HG03095 (cell line): ENCODE measurements at regions not wholly inside any gene's neighbourhood (a gene's known extent, or its start where the extent isn't known, plus 50 kb on each side); places are given as distances from the start of the nearest gene placed in this dataset.
A peak's percentile ranks its signal among the peaks of the same experiment; 100 is the strongest.
"Not testable (repeated sequence)": the region's sequence is repeated elsewhere in the genome, so short reads cannot be mapped to it uniquely, and the experiment has no call there.

Experiments used
- ATAC-seq: cut with Tn5 transposase; IDR thresholded peaks from one replicate; pipeline ENCODE4 v1.9.1; 2021; ENCODE audit warnings: moderate library complexity; ENCODE audit not compliant: unreplicated experiment

GRCh38 chr13:54004026-54004699 is 975.5 kb downstream of the OLFM4 start:
- ATAC-seq: no peak

- ATAC-seq: no peak
Measured at GRCh38 chr13:54016542-54016941, 987.9 kb downstream of the OLFM4 start.

GRCh38 chr13:54018485-54018884 is 989.9 kb downstream of the OLFM4 start:
- ATAC-seq: no peak

DNA sequence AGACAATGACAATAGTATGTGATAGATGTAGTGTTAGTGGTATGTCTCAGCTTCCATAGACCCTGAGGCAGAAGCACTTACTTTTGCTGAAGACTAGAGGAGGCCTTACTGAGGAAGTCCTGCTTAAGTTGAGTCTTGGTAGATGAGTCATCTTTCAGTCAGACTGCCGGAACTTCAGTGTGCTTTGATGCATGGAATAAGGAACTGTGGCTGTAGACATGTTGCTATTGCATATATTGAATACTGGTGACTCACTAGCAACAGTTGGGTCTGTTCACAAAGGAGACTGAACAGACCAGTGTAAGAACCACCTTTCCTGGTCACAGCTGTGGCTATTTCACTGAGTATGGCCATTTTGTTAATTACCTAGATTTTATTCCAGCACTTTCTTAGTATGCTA is 1000.6 kb downstream of the OLFM4 start:
- ATAC-seq: peak; percentile 99

GRCh38 chr13:54029720-54030119 is 1001.1 kb downstream of the OLFM4 start:
- ATAC-seq: no peak

DNA sequence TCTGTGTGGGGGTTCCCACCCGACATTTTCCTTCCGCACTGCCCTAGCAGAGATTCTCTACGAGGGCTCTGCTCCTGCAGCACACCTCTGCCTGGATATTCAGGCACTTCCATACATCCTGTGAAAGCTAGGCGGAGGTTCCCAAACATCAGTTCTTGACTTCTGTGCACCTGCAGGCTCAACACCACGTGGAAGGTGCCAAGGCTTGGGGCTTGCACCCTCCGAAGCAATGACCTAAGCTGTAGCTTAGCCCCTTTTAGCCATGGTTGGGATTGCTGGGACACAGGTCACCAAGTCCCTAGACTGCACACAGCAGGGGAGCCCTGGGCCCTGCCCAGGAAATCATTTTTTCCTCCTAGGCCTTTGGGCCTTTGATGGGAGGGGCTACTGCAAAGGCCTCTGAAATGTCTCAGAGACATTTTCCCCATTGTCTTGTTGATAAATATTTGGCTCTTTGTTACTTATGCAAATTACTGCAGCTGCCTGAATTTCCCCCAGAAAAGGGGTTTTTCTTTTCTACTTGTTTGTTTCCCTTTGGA is 1004.8 kb downstream of the OLFM4 start:
- no peak for ATAC-seq

DNA sequence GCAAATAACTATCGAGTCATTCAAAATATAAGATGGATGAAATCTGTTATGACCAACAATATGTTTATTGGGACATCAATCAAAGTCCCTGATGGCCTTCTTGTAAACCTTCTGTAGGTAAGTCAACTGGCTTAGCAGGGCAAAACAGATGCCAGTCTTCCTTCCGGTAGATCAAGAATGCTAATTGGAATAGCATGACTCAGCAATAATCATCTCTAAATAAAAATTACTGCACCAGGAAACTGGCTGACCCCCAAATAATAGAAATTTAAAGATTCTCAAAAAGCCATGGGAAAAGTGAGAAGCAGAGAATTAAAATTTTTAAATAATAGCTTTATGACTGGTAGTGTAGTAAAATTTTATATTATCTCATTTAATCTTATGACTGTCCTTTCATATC is 1005.4 kb downstream of the OLFM4 start:
- ATAC-seq: no peak

GRCh38 chr13:54057416-54057815 is 1028.8 kb downstream of the OLFM4 start:
- not testable (repeated sequence) for ATAC-seq

GRCh38 chr13:54069958-54070357 is 1041.3 kb downstream of the OLFM4 start:
- not testable (repeated sequence) for ATAC-seq

DNA sequence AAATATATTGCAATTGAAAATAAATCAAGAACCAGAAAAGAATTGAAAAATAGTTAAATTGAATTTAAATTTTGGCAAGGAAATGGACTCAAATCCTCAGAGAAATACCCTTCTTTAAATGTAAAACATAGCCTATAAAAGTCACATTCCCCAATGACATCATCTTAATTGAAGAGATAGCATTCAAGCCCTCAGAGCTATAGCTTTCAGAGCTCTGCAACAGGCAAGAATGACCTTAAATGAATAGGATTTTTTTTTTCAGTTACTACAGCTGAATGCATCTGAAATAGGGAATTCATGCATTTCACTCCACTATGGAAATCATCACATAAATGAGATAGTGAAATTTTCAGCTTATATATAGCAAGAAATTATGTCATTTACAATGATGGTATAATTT is 1049.0 kb downstream of the OLFM4 start:
- ATAC-seq: no peak

GRCh38 chr13:54078271-54078870 is 1049.8 kb downstream of the OLFM4 start:
- ATAC-seq: no peak

DNA sequence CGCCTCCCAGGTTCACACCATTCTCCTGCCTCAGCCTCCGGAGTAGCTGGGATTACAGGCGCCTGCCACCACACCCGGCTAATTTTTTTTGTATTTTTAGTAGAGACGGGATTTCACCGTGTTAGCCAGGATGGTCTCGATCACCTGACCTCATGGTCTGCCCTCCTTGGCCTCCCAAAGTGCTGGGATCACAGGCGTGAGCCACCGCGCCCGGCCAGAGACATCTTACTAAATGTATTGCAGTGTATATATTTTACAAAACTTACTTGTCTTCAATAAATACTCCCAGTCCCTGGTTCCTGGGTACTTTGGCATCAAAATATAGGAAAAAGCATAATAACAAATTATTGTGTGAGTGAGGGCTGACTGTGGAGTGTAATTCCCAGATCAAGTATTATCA is 1053.7 kb downstream of the OLFM4 start:
- ATAC-seq: not testable (repeated sequence)

GRCh38 chr13:54091884-54092283 is 1063.3 kb downstream of the OLFM4 start:
- ATAC-seq: no peak

DNA sequence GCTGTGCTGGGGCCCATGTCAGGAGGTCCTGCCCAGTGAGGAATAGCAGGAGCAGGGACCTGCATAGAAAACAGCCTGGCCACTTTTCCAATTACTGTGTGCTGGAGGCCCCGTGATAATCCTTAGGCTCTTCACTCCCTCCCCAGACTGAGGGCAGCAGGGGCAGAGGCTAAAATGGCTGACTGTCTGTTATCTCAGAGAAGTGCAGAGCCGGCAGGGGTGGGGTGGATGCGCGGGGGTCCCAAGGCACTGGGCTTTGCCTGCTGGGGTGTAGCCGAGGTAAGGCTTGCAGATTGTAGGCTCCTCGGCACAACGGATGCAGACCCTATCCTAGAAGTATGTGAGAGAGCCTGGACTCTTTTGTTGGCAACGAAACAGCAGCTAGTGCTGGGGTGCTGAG is 1064.1 kb downstream of the OLFM4 start:
- ATAC-seq: no peak

DNA sequence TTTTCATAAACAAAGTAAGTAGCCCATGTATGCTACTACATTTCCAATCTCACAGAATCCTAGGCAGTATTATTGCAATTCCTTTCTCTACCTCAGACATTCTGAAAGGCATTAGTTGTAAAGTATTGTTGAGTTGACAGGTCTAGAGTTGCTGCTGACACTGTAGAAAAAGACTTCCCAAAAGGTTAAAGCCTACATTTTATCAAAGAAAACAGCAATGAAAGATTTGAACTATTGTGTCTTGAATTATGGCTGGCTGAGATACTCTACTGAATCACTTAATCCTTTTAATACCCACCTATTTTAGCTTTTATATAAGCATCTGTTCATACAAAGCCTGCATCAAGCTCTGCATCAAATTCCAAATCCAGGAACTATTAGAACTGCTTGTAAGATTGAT is 1082.0 kb downstream of the OLFM4 start:
- ATAC-seq: no peak

DNA sequence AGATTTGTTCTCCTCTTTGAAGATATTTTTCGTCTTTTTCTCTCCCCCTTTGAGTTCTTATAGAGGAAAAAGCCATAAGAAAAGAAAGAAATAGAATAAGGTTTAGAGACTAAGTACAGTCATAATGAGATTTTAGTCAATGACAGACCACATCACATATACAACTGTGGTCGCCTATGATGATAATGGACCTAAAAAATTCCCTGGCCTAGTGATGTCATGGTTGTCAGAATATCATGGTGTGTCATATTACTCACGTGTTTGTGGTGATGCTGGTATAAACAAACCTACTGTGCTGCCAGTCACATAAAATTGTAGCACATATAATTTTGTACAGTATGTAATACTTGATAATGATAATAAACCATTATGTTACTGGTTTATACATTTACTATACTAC is 1096.1 kb downstream of the OLFM4 start:
- no peak for ATAC-seq

DNA sequence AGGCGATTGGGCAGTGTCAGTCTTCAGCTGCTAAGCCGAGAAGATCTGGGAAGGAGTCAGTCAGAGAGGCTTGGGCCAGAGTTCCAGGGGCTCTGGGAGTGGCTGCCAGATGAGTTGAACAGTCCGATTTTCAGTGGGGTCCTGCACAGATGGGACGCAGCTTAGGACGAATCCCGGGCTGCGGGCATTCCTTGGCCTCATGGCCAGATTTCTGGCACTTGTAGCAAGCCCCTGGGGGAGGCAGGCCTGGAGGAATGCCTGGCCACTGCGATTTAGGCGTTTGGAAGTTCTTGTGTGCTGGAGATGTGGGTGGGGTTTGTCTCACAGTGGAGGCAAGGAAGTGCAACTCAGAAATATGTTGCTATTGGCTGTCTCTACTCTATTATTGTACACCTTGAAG is 1102.3 kb downstream of the OLFM4 start:
- not testable (repeated sequence) for ATAC-seq

- not testable (repeated sequence) for ATAC-seq
Measured at GRCh38 chr13:54131433-54131832, 1102.8 kb downstream of the OLFM4 start.

DNA sequence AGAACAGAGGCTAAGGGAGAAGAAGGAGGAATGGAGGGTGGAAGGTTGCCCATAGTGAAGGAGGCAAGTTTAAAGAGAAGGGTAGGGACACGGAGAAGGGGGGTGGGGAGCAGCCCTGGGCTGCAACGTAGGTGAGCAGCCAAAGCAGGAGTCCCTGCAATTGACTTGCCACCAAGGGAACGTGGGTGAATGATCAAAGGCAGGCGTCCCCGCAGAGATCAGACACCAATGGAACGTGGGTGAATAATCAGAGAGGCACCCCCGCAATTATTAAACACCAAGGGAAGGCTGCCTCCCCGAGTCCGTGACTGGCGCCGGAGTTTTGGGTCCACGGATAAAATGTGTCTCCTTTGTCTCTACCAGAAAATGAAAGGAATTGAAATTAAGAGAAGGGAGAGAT is 1103.5 kb downstream of the OLFM4 start:
- ATAC-seq: not testable (repeated sequence)

DNA sequence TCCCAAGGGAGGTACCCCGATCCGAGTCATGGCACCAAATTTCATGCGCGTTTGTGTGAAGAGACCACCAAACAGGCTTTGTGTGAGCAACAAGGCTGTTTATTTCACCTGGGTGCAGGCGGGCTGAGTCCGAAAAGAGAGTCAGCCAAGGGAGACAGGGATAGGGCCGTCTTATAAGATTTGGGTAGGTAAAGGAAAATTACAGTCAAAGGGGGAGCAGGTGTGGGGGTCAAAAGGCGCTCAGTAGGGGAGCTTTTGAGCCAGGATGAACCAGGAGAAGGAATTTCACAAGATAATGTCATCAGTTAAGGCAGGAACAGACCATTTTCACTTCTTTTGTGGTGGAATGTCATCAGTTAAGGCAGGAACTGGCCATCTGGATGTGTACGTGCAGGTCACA is 1104.1 kb downstream of the OLFM4 start:
- not testable (repeated sequence) for ATAC-seq

DNA sequence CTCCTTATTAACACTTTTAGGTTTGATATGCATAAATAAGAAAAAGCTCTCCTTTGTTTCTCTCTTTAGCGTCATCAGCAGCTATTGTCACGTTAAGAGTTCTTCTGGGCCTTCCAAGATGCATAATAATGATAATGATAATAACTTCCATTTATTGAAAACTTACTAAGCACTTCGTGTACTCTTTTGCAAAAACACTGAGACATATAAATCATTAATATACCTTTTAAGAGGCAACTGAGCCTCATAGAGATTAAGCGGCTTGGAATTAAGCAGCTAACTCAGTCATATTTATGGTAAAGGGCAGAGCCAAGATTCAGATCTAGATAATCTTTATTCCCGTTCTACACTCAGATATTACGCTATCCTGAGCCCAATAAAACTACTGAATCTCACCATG is 1105.1 kb downstream of the OLFM4 start:
- ATAC-seq: no peak

DNA sequence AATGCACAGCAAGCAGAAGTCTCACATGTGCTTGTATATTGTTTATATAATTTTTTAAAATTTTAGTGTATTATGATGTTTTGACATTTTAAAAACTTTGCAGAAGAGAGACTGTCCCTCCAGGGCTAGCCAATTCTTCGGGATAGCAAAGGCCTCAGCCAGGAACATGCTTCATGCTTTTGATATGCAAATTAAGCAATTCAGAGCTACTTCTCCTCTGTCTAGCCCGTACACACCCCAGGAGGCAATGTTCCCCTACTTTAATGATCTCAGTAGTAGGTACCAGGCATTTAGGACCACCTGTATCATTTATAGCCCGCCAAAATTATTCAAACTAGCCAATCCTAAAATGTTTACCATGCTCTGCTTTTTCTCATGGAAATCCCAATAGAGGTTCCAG is 1116.2 kb downstream of the OLFM4 start:
- ATAC-seq: no peak

DNA sequence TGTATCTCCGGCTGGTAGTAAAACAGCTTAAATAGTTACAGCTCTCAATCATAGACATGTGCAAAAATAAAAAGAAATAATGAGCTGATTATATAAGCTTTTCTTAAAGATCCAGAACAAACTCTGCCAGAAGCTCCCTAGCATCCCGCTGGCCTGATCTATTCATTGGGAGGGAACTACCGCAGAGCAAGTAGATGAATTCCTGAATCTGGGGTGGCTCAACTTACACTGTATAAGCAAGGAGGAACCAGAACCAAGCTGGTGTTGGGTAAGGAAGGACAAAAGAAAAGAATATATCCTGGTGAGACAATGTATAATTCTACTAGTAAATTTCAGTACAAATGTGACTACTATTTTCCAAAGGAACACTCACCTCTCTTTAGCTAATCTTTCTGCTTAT is 1122.2 kb downstream of the OLFM4 start:
- no peak for ATAC-seq
